Mucosa of descending colon (tissue), 3 donors: ENCODE measurements at regions not wholly inside any gene's neighbourhood (a gene's known extent, or its start where the extent isn't known, plus 50 kb on each side); places are given as distances from the start of the nearest gene placed in this dataset.

Experiments used
- ATAC-seq: fragments of 200-7000 bp; cut with Tn5 transposase; one replicate; pipeline ENCODE4 v1.9.1; 2020; ENCODE audit warnings: mild to moderate bottlenecking, moderate library complexity
- DNase-seq, 3 donors: peaks; one replicate each; pipeline ENCODE4 v3.0.0-alpha.2; 2020
- H3K36me3 ChIP-seq: fragments of 200-600 bp; one replicate; pipeline ENCODE4 v1.8.0; 2021; ENCODE audit warnings: low read depth, mild to moderate bottlenecking
- H3K4me1 ChIP-seq: fragments of 200-600 bp; one replicate; pipeline ENCODE4 v1.8.0; 2021; ENCODE audit warnings: low read depth, mild to moderate bottlenecking
- H3K4me3 ChIP-seq: fragments of 200-600 bp; one replicate; pipeline ENCODE4 v1.8.0; 2021; ENCODE audit warnings: mild to moderate bottlenecking
- H3K9me3 ChIP-seq: fragments of 200-600 bp; one replicate; pipeline ENCODE4 v1.8.0; 2021; ENCODE audit warnings: mild to moderate bottlenecking
- CTCF ChIP-seq: fragments of 200-600 bp; IDR thresholded peaks from one replicate; pipeline ENCODE4 v1.8.0; 2022; ENCODE audit warnings: antibody characterized with exemption, mild to moderate bottlenecking
- intact Hi-C, 2 donors: fragments of 100-400 bp; cut with DNase I in 1 of 2; cut with micrococcal nuclease in 1 of 2; formaldehyde crosslinking; loops; one replicate each; pipeline versions ENCODE4 v1.11.0 to v1.11.1; 2022; cut with DNase I, micrococcal nuclease
- donor health status: DM: no; HTN: no; CAD: no; lungs with moderate emphysema.
- donor health status: DM: no; HTN: no; CAD: no.
- donor health status: DM: no; HTN: yes; CAD: no.

GRCh38 chr9:13446938-13447842 is 167.7 kb upstream of the MPDZ start:
- Histone ChIP-seq H3K4me1 (no peaks in the 10 kb centered on the region), H3K9me3 (no peaks in the 10 kb centered on the region), H3K4me3 (no peak overlapping the region), H3K36me3 (no peaks in the 10 kb centered on the region)
- ATAC-seq (no peak), DNase-seq (no peak)
- intact Hi-C loops = no loop called here
- TF ChIP-seq CTCF = no peak

- no peak for DNase-seq
- no peak for ATAC-seq
- H3K4me3 ChIP-seq = no peak overlapping the region
- H3K36me3 ChIP-seq = no peaks in the 10 kb centered on the region
- intact Hi-C loops = no loop called here
- TF ChIP-seq CTCF = no peak
- no peaks in the 10 kb centered on the region for H3K9me3 ChIP-seq
- no peaks in the 10 kb centered on the region for H3K4me1 ChIP-seq
Measured at GRCh38 chr9:13446286-13446937, 166.9 kb upstream of the MPDZ start.

GRCh38 chr9:13445103-13445500 is 165.6 kb upstream of the MPDZ start:
- intact Hi-C loops = no loop called here
- H3K9me3 ChIP-seq = no peaks in the 10 kb centered on the region
- no peaks in the 10 kb centered on the region for H3K36me3 ChIP-seq
- no peak for DNase-seq
- H3K4me1 ChIP-seq = no peaks in the 10 kb centered on the region
- no peak for TF ChIP-seq CTCF
- no peak overlapping the region for H3K4me3 ChIP-seq
- no peak for ATAC-seq

- no peak for ATAC-seq
- H3K4me3 ChIP-seq = no peak overlapping the region
Measured at GRCh38 chr9:13444245-13445102, 165.0 kb upstream of the MPDZ start.

More at GRCh38 chr9:13444245-13445102, 165.0 kb upstream of the MPDZ start:
- DNase-seq = no peak
- intact Hi-C loops = no loop called here
- TF ChIP-seq CTCF = no peak
- Histone ChIP-seq H3K4me1 (no peaks in the 10 kb centered on the region), H3K36me3 (no peaks in the 10 kb centered on the region), H3K9me3 (no peaks in the 10 kb centered on the region)
